GM23338 (cell line): ENCODE measurements at regions not wholly inside any gene's neighbourhood (a gene's known extent, or its start where the extent isn't known, plus 50 kb on each side); places are given as distances from the start of the nearest gene placed in this dataset.

Source experiments
- EZH2 ChIP-seq: fragments of 200-600 bp; sonication (generic); IDR thresholded peaks from one replicate; pipeline ENCODE4 v1.8.0; 2017; ENCODE audit warnings: antibody characterized with exemption, mild to moderate bottlenecking, low read depth; ENCODE audit not compliant: unreplicated experiment
- EZH2phosphoT487 ChIP-seq: fragments of 200-600 bp; sonication (generic); IDR thresholded peaks from one replicate; pipeline ENCODE4 v1.8.1; 2018; ENCODE audit warnings: antibody characterized with exemption; ENCODE audit not compliant: unreplicated experiment
- JUNB ChIP-seq: IDR thresholded peaks from one replicate; pipeline ENCODE4 v1.6.1; 2016; ENCODE audit warnings: antibody characterized with exemption; ENCODE audit not compliant: unreplicated experiment
- NANOG ChIP-seq: IDR thresholded peaks from 2 replicates; pipeline ENCODE4 v1.6.1; 2016; ENCODE audit warnings: antibody characterized with exemption, borderline replicate concordance
- ZNF114 ChIP-seq: fragments of 250-450 bp; sonication (Bioruptor Pico); IDR thresholded peaks from 2 replicates; pipeline ENCODE4 v1.5.0; 2020; ENCODE audit warnings: mild to moderate bottlenecking, moderate library complexity
- TF ChIP-seq, protein P1 (sequence below): fragments of 250-450 bp; sonication (Bioruptor Pico); IDR thresholded peaks from 2 replicates; pipeline ENCODE4 v1.5.0; 2020; ENCODE audit warnings: mild to moderate bottlenecking, moderate library complexity
- TF ChIP-seq, protein P2 (sequence below), 2 experiments: fragments of 200-600 bp in 1 of 2; sonication (generic) in 1 of 2; conservative IDR thresholded peaks; 2 replicates each; pipeline versions ENCODE4 v1.5.1 to v1.6.1; 2016 to 2017; ENCODE audit warnings: antibody characterized with exemption in 2 of 2, low read depth in 2 of 2, mild to moderate bottlenecking in 2 of 2, moderate library complexity in 1 of 2
- TF ChIP-seq, protein P3 (sequence below): IDR thresholded peaks from 2 replicates; pipeline ENCODE4 v1.6.1; 2016; ENCODE audit warnings: antibody characterized with exemption

DNA sequence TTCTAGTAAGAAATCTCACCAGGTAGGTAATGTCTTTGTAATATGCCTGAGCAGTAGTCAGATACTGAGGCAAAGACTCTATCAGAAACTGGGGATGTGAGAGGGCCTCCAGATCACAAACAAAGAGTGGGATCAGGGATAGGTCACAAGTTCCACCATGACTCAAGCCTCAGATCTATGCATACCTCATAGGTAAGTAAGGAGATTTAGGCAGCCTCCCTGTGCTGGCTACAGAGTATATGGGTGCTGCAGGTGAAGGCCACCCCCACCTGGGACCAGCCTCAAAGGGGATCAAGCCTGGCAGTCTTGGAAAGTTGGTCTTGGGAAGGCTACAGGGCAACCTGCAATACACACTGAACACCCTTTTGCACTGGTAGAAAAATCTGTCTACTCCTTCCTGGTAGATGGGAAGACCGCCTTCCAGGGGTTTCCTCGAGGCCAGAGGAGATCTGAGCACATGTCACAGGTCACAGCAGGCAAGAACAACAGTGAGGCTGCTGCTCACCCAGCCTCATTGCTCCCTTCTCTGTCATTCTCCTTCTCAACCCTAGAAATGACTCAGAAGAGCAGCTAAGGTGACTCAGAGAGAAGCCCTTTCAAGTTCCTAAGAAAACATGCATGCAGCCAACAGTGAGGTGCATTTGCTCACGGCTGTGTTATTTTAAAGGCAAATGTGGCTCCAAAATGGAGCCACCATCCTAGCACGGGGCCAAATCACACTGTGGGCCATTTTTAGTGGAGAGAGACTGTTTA, 143.4 kb upstream of the CDKN3 start (continued):
- TF ChIP-seq, protein P1, sequence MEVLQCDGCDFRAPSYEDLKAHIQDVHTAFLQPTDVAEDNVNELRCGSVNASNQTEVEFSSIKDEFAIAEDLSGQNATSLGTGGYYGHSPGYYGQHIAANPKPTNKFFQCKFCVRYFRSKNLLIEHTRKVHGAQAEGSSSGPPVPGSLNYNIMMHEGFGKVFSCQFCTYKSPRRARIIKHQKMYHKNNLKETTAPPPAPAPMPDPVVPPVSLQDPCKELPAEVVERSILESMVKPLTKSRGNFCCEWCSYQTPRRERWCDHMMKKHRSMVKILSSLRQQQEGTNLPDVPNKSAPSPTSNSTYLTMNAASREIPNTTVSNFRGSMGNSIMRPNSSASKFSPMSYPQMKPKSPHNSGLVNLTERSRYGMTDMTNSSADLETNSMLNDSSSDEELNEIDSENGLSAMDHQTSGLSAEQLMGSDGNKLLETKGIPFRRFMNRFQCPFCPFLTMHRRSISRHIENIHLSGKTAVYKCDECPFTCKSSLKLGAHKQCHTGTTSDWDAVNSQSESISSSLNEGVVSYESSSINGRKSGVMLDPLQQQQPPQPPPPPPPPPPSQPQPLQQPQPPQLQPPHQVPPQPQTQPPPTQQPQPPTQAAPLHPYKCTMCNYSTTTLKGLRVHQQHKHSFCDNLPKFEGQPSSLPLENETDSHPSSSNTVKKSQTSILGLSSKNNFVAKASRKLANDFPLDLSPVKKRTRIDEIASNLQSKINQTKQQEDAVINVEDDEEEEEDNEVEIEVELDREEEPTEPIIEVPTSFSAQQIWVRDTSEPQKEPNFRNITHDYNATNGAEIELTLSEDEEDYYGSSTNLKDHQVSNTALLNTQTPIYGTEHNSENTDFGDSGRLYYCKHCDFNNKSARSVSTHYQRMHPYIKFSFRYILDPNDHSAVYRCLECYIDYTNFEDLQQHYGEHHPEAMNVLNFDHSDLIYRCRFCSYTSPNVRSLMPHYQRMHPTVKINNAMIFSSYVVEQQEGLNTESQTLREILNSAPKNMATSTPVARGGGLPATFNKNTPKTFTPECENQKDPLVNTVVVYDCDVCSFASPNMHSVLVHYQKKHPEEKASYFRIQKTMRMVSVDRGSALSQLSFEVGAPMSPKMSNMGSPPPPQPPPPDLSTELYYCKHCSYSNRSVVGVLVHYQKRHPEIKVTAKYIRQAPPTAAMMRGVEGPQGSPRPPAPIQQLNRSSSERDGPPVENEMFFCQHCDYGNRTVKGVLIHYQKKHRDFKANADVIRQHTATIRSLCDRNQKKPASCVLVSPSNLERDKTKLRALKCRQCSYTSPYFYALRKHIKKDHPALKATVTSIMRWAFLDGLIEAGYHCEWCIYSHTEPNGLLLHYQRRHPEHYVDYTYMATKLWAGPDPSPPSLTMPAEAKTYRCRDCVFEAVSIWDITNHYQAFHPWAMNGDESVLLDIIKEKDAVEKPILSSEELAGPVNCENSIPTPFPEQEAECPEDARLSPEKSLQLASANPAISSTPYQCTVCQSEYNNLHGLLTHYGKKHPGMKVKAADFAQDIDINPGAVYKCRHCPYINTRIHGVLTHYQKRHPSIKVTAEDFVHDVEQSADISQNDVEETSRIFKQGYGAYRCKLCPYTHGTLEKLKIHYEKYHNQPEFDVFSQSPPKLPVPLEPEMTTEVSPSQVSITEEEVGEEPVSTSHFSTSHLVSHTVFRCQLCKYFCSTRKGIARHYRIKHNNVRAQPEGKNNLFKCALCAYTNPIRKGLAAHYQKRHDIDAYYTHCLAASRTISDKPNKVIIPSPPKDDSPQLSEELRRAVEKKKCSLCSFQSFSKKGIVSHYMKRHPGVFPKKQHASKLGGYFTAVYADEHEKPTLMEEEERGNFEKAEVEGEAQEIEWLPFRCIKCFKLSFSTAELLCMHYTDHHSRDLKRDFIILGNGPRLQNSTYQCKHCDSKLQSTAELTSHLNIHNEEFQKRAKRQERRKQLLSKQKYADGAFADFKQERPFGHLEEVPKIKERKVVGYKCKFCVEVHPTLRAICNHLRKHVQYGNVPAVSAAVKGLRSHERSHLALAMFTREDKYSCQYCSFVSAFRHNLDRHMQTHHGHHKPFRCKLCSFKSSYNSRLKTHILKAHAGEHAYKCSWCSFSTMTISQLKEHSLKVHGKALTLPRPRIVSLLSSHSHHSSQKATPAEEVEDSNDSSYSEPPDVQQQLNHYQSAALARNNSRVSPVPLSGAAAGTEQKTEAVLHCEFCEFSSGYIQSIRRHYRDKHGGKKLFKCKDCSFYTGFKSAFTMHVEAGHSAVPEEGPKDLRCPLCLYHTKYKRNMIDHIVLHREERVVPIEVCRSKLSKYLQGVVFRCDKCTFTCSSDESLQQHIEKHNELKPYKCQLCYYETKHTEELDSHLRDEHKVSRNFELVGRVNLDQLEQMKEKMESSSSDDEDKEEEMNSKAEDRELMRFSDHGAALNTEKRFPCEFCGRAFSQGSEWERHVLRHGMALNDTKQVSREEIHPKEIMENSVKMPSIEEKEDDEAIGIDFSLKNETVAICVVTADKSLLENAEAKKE (CRISPR knock-in tag) = no peak
- TF ChIP-seq ZNF114 (CRISPR knock-in tag) (no peak), JUNB (no peak), EZH2phosphoT487 (no peak), NANOG (no peak), EZH2 (no peak)
- TF ChIP-seq, protein P2, sequence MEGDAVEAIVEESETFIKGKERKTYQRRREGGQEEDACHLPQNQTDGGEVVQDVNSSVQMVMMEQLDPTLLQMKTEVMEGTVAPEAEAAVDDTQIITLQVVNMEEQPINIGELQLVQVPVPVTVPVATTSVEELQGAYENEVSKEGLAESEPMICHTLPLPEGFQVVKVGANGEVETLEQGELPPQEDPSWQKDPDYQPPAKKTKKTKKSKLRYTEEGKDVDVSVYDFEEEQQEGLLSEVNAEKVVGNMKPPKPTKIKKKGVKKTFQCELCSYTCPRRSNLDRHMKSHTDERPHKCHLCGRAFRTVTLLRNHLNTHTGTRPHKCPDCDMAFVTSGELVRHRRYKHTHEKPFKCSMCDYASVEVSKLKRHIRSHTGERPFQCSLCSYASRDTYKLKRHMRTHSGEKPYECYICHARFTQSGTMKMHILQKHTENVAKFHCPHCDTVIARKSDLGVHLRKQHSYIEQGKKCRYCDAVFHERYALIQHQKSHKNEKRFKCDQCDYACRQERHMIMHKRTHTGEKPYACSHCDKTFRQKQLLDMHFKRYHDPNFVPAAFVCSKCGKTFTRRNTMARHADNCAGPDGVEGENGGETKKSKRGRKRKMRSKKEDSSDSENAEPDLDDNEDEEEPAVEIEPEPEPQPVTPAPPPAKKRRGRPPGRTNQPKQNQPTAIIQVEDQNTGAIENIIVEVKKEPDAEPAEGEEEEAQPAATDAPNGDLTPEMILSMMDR (conservative IDR thresholded peaks at IDR 0.05; ENCODE audit: low read depth in 2 of 2) = no peak
- TF ChIP-seq, protein P3, sequence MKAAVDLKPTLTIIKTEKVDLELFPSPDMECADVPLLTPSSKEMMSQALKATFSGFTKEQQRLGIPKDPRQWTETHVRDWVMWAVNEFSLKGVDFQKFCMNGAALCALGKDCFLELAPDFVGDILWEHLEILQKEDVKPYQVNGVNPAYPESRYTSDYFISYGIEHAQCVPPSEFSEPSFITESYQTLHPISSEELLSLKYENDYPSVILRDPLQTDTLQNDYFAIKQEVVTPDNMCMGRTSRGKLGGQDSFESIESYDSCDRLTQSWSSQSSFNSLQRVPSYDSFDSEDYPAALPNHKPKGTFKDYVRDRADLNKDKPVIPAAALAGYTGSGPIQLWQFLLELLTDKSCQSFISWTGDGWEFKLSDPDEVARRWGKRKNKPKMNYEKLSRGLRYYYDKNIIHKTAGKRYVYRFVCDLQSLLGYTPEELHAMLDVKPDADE = no peak
